ENCODE measurements at regions not wholly inside any gene's neighbourhood (a gene's known extent, or its start where the extent isn't known, plus 50 kb on each side); places are given as distances from the start of the nearest gene placed in this dataset.

DNA sequence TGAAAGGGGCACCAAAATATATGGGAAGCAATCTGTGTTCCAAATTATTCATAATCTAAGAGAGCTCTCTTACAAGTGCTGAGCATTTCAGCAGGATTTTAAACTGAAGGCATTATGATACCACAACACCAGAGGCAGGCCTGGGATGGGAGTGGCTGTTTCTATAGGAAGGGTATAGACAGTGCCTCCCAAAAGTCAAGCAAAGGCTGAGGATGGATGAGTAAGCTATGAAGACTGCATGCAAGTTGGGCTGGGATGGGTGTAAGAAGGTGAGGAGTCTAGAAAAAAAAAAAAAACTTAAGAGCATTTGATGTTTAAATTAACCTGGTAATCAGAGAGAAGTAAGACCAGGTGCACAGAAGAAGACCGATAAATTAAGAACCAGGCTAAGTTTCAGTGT, 132.5 kb downstream of the OSR1 start:
- TF ChIP-seq POLR2AphosphoS5 (IDR thresholded peaks at IDR 0.05) (no peak), EP300 (IDR thresholded peaks at IDR 0.05) (no peak)
- TF ChIP-seq, protein P1, sequence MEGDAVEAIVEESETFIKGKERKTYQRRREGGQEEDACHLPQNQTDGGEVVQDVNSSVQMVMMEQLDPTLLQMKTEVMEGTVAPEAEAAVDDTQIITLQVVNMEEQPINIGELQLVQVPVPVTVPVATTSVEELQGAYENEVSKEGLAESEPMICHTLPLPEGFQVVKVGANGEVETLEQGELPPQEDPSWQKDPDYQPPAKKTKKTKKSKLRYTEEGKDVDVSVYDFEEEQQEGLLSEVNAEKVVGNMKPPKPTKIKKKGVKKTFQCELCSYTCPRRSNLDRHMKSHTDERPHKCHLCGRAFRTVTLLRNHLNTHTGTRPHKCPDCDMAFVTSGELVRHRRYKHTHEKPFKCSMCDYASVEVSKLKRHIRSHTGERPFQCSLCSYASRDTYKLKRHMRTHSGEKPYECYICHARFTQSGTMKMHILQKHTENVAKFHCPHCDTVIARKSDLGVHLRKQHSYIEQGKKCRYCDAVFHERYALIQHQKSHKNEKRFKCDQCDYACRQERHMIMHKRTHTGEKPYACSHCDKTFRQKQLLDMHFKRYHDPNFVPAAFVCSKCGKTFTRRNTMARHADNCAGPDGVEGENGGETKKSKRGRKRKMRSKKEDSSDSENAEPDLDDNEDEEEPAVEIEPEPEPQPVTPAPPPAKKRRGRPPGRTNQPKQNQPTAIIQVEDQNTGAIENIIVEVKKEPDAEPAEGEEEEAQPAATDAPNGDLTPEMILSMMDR (IDR thresholded peaks at IDR 0.05), result no peak

All from gastroesophageal sphincter (tissue), 3 donors.